HG03354 (cell line): ENCODE measurements at regions not wholly inside any gene's neighbourhood (a gene's known extent, or its start where the extent isn't known, plus 50 kb on each side); places are given as distances from the start of the nearest gene placed in this dataset.
A peak's percentile ranks its signal among the peaks of the same experiment; 100 is the strongest.
"Not testable (repeated sequence)": the region's sequence is repeated elsewhere in the genome, so short reads cannot be mapped to it uniquely, and the experiment has no call there.

Experiments
- ATAC-seq: cut with Tn5 transposase; IDR thresholded peaks from one replicate; pipeline ENCODE4 v1.9.1; 2021; ENCODE audit warnings: mild to moderate bottlenecking; ENCODE audit not compliant: unreplicated experiment, poor library complexity, severe bottlenecking

- no peak for ATAC-seq
These were observed 97.4 kb upstream of the IFNGR1 start for GRCh38 chr6:137316626-137317025.

GRCh38 chr6:137315081-137315480, 95.9 kb upstream of the IFNGR1 start:
- no peak for ATAC-seq

- peak; percentile 70 for ATAC-seq
These were observed 95.0 kb upstream of the IFNGR1 start for GRCh38 chr6:137313928-137314855.

- ATAC-seq = no peak
These were observed 94.0 kb upstream of the IFNGR1 start for GRCh38 chr6:137313211-137313610.

- ATAC-seq = no peak
These were observed 92.8 kb upstream of the IFNGR1 start for GRCh38 chr6:137311940-137312339.

GRCh38 chr6:137309078-137309762, 90.0 kb upstream of the IFNGR1 start:
- ATAC-seq = no peak

GRCh38 chr6:137307163-137307854, 88.1 kb upstream of the IFNGR1 start:
- ATAC-seq = no peak

GRCh38 chr6:137305691-137306090, 86.5 kb upstream of the IFNGR1 start:
- ATAC-seq = no peak

GRCh38 chr6:137304020-137304780, 85.0 kb upstream of the IFNGR1 start:
- no peak for ATAC-seq

GRCh38 chr6:137303441-137303840, 84.3 kb upstream of the IFNGR1 start:
- no peak for ATAC-seq

GRCh38 chr6:137299681-137300080, 80.5 kb upstream of the IFNGR1 start:
- ATAC-seq = no peak

GRCh38 chr6:137297887-137298286, 78.7 kb upstream of the IFNGR1 start:
- no peak for ATAC-seq

GRCh38 chr6:137292326-137292725, 73.1 kb upstream of the IFNGR1 start:
- not testable (repeated sequence) for ATAC-seq

- no peak for ATAC-seq
These were observed 72.3 kb upstream of the IFNGR1 start for GRCh38 chr6:137291441-137291840.

- no peak for ATAC-seq
These were observed 71.5 kb upstream of the IFNGR1 start for GRCh38 chr6:137290601-137291261.

GRCh38 chr6:137286916-137287315, 67.7 kb upstream of the IFNGR1 start:
- ATAC-seq = no peak

- ATAC-seq = no peak
These were observed 67.2 kb upstream of the IFNGR1 start for GRCh38 chr6:137286368-137286767.

GRCh38 chr6:137284811-137285110, 65.6 kb upstream of the IFNGR1 start:
- no peak for ATAC-seq
